Karpas-422 (cell line): ENCODE measurements at regions not wholly inside any gene's neighbourhood (a gene's known extent, or its start where the extent isn't known, plus 50 kb on each side); places are given as distances from the start of the nearest gene placed in this dataset.

Source experiments
- DNase-seq: peaks from one replicate; pipeline ENCODE4 v3.0.0-alpha.2; 2015
- H2AFZ ChIP-seq: fragments of 200-600 bp; sonication (generic); 2 replicates; pipeline ENCODE4 v1.6.1; 2014; ENCODE audit warnings: antibody characterized with exemption, low read length, mixed read lengths
- H3K27ac ChIP-seq: fragments of 200-600 bp; sonication (generic); 2 replicates; pipeline ENCODE4 v1.5.1; 2014; ENCODE audit warnings: mild to moderate bottlenecking, low read length, moderate library complexity
- H3K27me3 ChIP-seq: fragments of 200-600 bp; sonication (generic); 2 replicates; pipeline ENCODE4 v1.6.1; 2014; ENCODE audit warnings: low read length, mixed read lengths
- H3K36me3 ChIP-seq: fragments of 200-600 bp; sonication (generic); 2 replicates; pipeline ENCODE4 v1.6.1; 2014; ENCODE audit warnings: low read length, mixed read lengths; ENCODE audit not compliant: insufficient read depth
- H3K4me1 ChIP-seq: fragments of 200-600 bp; sonication (generic); 2 replicates; pipeline ENCODE4 v1.6.1; 2014; ENCODE audit warnings: mild to moderate bottlenecking, low read length, mixed read lengths
- H3K4me2 ChIP-seq: fragments of 200-600 bp; sonication (generic); 2 replicates; pipeline ENCODE4 v1.6.1; 2014; ENCODE audit warnings: low read length, low read depth, mild to moderate bottlenecking; ENCODE audit not compliant: poor library complexity, severe bottlenecking
- H3K4me3 ChIP-seq: fragments of 200-600 bp; sonication (generic); 2 replicates; pipeline ENCODE4 v1.5.1; 2014; ENCODE audit warnings: mild to moderate bottlenecking, antibody characterized with exemption, low read length, mixed read lengths
- H3K79me2 ChIP-seq: fragments of 200-600 bp; sonication (generic); 2 replicates; pipeline ENCODE4 v1.6.1; 2014; ENCODE audit warnings: mild to moderate bottlenecking, low read length, mixed read lengths
- H3K9ac ChIP-seq: fragments of 200-600 bp; sonication (generic); 2 replicates; pipeline ENCODE4 v1.6.0; 2014; ENCODE audit warnings: low read length
- H3K9me2 ChIP-seq: fragments of 200-600 bp; sonication (generic), shearing (Covaris generic); replicated peaks from 2 replicates; pipeline ENCODE4 v1.6.0; 2014; ENCODE audit warnings: mild to moderate bottlenecking, low read length, moderate library complexity; ENCODE audit not compliant: insufficient read depth
- H3K9me3 ChIP-seq: fragments of 300-700, 200-600 bp; sonication (generic); 2 replicates; pipeline ENCODE4 v1.6.1; 2014; ENCODE audit warnings: low read length, mixed read lengths
- H4K20me1 ChIP-seq: fragments of 200-600 bp; sonication (generic); 2 replicates; pipeline ENCODE4 v1.6.1; 2014; ENCODE audit warnings: mild to moderate bottlenecking, antibody characterized with exemption, low read length, low read depth; ENCODE audit not compliant: insufficient read depth

DNA sequence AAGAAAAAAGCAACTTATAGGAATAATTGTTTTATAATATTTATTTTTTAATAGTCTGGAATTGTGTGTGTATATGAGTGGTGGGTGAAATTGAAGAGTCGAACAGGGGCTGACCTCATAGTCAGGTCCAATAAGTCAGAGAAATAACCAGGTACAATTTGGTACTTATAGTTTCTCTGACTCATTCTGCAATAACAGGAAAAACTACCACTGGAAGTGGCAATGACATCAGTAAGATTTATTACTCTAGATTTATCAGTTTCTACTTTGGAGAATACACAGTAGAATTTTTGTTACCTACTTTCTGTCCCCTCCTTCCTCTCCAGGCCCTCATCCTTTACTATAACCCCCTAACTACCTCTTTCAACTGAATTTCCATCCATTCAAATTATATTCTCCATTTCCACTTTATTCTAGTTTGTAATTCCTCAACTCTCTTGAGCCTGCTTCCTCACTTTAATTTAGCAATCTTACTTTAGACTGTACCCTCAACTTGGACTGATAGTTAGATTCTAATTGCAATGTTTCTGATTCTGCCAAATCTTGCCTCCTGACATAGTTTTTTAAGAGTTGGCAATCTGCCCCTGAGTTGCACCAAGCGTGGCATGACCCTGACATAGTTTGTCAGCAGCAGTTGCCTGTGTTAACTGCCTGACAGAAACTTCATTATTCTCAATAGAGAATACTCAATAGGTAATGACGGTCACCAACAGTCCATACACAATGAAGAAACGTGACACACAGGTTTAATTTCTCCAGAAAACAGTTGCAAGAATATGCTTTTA, 475.3 kb upstream of the RIOK2 start:
- Histone ChIP-seq H3K27me3 (no peaks in the 10 kb centered on the region), H3K36me3 (no peaks in the 10 kb centered on the region), H3K9me3 (no peaks in the 10 kb centered on the region), H3K9ac (no peak overlapping the region), H2AFZ (no peak overlapping the region), H3K27ac (no peak overlapping the region), H3K4me1 (no peaks in the 10 kb centered on the region), H4K20me1 (no peaks in the 10 kb centered on the region), H3K79me2 (no peaks in the 10 kb centered on the region), H3K4me2 (no peak overlapping the region), H3K9me2 (no peaks in the 10 kb centered on the region), H3K4me3 (no peak overlapping the region)
- DNase-seq, result no peak

- DNase-seq, result no peak
- Histone ChIP-seq H3K27me3 (no peaks in the 10 kb centered on the region), H3K79me2 (no peaks in the 10 kb centered on the region), H2AFZ (no peak overlapping the region), H3K27ac (no peak overlapping the region), H4K20me1 (no peaks in the 10 kb centered on the region), H3K9me3 (no peaks in the 10 kb centered on the region), H3K36me3 (no peaks in the 10 kb centered on the region), H3K4me2 (no peak overlapping the region), H3K4me3 (no peak overlapping the region), H3K9ac (no peak overlapping the region), H3K9me2 (no peaks in the 10 kb centered on the region), H3K4me1 (no peaks in the 10 kb centered on the region)
Observed at GRCh38 chr5:97666783-97667182, 483.7 kb upstream of the RIOK2 start.

DNA sequence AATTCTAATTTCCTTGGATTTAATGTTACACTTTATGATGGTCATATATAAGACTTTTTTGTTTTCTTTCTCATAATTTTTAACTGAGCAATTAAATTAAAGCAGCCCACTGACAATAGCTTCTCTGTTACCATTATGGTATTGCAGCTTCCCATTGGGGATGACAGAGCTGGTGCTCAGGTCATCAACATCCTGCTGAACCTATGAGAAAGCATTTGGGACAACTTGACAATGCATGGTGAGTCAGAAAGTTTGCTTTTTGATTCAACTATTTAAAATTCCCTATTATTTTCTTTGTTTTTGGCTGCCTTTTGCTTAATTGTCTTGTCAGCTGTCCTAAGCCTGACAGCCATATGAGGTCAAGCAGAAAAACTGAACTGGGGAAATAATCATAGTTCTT, 487.4 kb upstream of the RIOK2 start:
- Histone ChIP-seq H3K4me1 (no peaks in the 10 kb centered on the region), H3K27ac (no peak overlapping the region), H4K20me1 (no peaks in the 10 kb centered on the region), H3K4me3 (no peak overlapping the region), H3K27me3 (no peaks in the 10 kb centered on the region), H3K4me2 (no peak overlapping the region), H3K9me2 (no peaks in the 10 kb centered on the region), H3K36me3 (no peaks in the 10 kb centered on the region), H3K79me2 (no peaks in the 10 kb centered on the region), H3K9ac (no peak overlapping the region), H3K9me3 (no peaks in the 10 kb centered on the region), H2AFZ (no peak overlapping the region)
- DNase-seq, result no peak

DNA sequence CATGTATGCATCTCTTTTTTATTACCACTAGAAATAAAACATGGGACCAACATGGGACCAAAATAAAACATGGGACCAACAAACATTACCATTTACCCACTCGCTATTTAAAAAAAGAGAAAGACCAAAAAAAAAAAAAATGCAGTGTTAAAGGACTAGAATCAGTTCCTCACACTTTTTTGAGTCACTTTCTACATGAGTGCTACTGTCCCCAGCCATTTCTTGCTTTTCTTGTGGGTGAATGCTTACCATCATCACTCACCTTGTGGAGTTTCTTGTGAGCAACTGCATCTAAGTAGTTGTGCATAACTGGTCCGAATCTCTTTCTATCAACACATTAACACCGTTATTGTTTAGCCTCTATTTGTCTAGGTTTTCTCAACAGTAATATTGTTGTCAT, 493.6 kb upstream of the RIOK2 start:
- no peaks in the 10 kb centered on the region for H3K4me1 ChIP-seq
- no peak overlapping the region for H3K27ac ChIP-seq
- no peaks in the 10 kb centered on the region for H3K9me3 ChIP-seq
- DNase-seq, result no peak
- no peak overlapping the region for H3K4me2 ChIP-seq
- no peaks in the 10 kb centered on the region for H3K9me2 ChIP-seq
- no peak overlapping the region for H2AFZ ChIP-seq
- no peak overlapping the region for H3K4me3 ChIP-seq
- no peaks in the 10 kb centered on the region for H3K79me2 ChIP-seq
- H4K20me1 ChIP-seq, result no peaks in the 10 kb centered on the region
- no peaks in the 10 kb centered on the region for H3K36me3 ChIP-seq
- H3K9ac ChIP-seq, result no peak overlapping the region
- no peaks in the 10 kb centered on the region for H3K27me3 ChIP-seq

- Histone ChIP-seq H2AFZ (no peak overlapping the region), H3K27me3 (no peaks in the 10 kb centered on the region), H4K20me1 (no peaks in the 10 kb centered on the region), H3K9me2 (0 out of 2 replicates have a peak, but pooled peaks cover 3% of the 10 kb centered on the region), H3K27ac (no peak overlapping the region), H3K79me2 (no peaks in the 10 kb centered on the region), H3K4me3 (no peak overlapping the region), H3K9me3 (no peaks in the 10 kb centered on the region), H3K4me2 (no peak overlapping the region), H3K9ac (no peak overlapping the region), H3K4me1 (no peaks in the 10 kb centered on the region), H3K36me3 (no peaks in the 10 kb centered on the region)
- DNase-seq, result no peak
Observed at GRCh38 chr5:97694091-97694490, 511.0 kb upstream of the RIOK2 start.

GRCh38 chr5:97714424-97714823, 531.4 kb upstream of the RIOK2 start:
- no peaks in the 10 kb centered on the region for H3K79me2 ChIP-seq
- H4K20me1 ChIP-seq, result no peaks in the 10 kb centered on the region
- no peaks in the 10 kb centered on the region for H3K36me3 ChIP-seq
- no peaks in the 10 kb centered on the region for H3K4me1 ChIP-seq
- no peaks in the 10 kb centered on the region for H3K27me3 ChIP-seq
- no peaks in the 10 kb centered on the region for H3K9me3 ChIP-seq
- H3K4me2 ChIP-seq, result no peak overlapping the region
- H3K9me2 ChIP-seq, result no peaks in the 10 kb centered on the region; the same call in 1 of the 2 replicates
- H2AFZ ChIP-seq, result no peak overlapping the region
- H3K27ac ChIP-seq, result no peak overlapping the region
- no peak for DNase-seq
- no peak overlapping the region for H3K4me3 ChIP-seq
- H3K9ac ChIP-seq, result no peak overlapping the region

DNA sequence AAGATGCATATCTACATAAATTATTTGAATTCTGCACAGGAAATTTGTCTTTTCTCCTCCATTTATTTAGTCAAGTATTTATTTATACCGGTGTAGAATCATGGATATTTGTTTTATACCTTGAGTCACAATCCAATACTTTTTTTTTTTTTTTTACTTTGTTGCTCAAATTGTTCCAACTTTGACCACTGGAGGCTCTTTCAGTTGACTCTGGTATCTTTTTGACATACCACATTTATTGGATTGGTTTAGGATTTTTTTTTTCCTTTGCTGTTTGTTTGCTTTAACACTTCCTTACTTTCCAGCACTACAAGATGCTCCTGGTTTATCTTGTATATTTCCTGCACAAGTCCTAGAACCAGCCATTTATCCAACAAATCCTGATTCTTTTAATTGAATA, 543.1 kb upstream of the RIOK2 start:
- H3K9me3 ChIP-seq, result no peaks in the 10 kb centered on the region
- H3K79me2 ChIP-seq, result no peaks in the 10 kb centered on the region
- H3K9me2 ChIP-seq, result 0 out of 2 replicates have a peak, but pooled peaks cover 3% of the 10 kb centered on the region
- no peak overlapping the region for H2AFZ ChIP-seq
- no peak overlapping the region for H3K4me2 ChIP-seq
- H3K27ac ChIP-seq, result no peak overlapping the region
- H4K20me1 ChIP-seq, result no peaks in the 10 kb centered on the region
- no peaks in the 10 kb centered on the region for H3K27me3 ChIP-seq
- H3K4me3 ChIP-seq, result no peak overlapping the region
- no peak for DNase-seq
- no peaks in the 10 kb centered on the region for H3K36me3 ChIP-seq
- H3K9ac ChIP-seq, result no peak overlapping the region
- no peaks in the 10 kb centered on the region for H3K4me1 ChIP-seq

- no peaks in the 10 kb centered on the region for H3K9me3 ChIP-seq
Observed at GRCh38 chr5:97728920-97729319, 545.9 kb upstream of the RIOK2 start.

More at GRCh38 chr5:97728920-97729319, 545.9 kb upstream of the RIOK2 start:
- Histone ChIP-seq H3K9me2 (0 out of 2 replicates have a peak, but pooled peaks cover 3% of the 10 kb centered on the region), H3K9ac (no peak overlapping the region), H2AFZ (no peak overlapping the region), H4K20me1 (no peaks in the 10 kb centered on the region), H3K79me2 (no peaks in the 10 kb centered on the region), H3K36me3 (no peaks in the 10 kb centered on the region), H3K27me3 (no peaks in the 10 kb centered on the region), H3K4me1 (no peaks in the 10 kb centered on the region), H3K27ac (no peak overlapping the region), H3K4me3 (no peak overlapping the region), H3K4me2 (no peak overlapping the region)
- DNase-seq, result no peak
